HG02763 (cell line): ENCODE measurements at regions not wholly inside any gene's neighbourhood (a gene's known extent, or its start where the extent isn't known, plus 50 kb on each side); places are given as distances from the start of the nearest gene placed in this dataset.
A peak's percentile ranks its signal among the peaks of the same experiment; 100 is the strongest.

Source experiments
- ATAC-seq: cut with Tn5 transposase; IDR thresholded peaks from one replicate; pipeline ENCODE4 v1.9.1; 2021; ENCODE audit warnings: mild to moderate bottlenecking, moderate library complexity; ENCODE audit not compliant: unreplicated experiment

DNA sequence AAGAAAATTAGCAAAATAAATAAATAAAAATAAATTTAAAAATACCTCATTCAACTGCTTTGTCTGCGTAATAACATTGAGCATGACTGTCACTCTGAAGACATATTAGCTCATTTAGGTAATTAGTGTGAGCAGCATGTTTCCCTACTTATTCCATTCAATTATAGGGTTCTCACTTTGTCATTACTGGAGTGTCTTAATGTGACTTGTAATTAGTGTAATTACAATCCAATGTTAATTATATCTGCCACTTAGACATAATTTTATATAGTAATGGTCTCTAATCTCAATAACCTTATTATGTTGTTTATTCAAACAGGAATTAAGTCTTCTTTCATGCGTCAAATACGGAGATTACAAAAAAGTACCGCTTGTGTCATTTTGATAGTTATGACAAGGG lies 893.9 kb upstream of the ACVR2A start:
- no peak for ATAC-seq

DNA sequence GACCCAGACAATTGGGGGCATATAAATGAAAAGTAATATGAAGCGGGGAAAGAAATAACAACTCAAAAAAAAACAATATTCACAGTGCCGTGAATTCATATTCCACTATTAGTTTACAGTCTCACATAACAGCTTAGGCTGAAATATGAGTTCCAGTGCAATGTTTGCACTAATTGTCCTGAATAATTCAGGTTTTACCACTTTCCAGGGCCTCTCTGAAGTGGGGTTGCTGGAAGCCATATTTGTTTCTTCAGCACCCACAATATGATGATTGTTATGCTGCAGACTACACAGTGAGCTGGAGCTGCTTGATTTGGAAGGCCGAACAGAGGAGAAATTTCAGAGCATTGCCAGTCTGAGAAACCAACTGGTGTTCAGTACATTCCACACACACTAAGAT lies 894.5 kb upstream of the ACVR2A start:
- ATAC-seq = no peak

DNA sequence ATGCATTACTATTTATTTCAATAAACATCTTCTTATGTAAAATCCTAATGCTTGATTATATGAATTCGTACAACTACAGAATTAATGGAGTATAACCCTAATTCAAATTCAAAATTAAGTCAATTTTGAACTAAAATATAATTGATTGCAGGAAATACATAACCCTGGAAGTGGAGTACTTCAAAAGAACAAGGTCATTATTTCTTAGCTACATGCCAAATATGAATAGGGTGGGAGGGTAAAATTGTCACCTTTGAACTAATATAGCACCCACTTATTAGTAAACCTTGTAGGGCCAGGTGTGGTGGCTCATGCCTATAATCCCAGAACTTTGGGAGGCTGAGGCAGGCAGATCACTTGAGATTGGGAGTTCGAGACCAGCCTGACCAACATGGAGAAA lies 895.4 kb upstream of the ACVR2A start:
- no peak for ATAC-seq

DNA sequence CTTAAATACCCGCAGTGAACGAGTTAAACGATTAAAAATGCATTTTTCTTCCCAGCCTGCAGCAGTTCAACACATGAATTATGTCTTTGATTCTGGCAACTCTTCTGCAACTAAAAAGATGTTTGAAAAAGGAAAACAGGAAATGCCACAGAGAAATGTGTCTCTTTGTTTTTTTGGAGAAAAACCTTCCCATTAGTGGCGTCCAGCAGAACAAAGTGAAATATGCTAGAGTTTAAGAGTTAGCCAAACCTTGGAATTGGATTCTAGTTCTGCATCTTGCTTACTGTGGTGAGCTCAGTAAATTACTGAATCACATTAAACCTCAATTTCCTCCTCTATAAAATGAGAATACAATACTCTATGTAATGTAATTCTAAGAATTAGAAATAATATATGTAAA lies 900.2 kb upstream of the ACVR2A start:
- no peak for ATAC-seq

DNA sequence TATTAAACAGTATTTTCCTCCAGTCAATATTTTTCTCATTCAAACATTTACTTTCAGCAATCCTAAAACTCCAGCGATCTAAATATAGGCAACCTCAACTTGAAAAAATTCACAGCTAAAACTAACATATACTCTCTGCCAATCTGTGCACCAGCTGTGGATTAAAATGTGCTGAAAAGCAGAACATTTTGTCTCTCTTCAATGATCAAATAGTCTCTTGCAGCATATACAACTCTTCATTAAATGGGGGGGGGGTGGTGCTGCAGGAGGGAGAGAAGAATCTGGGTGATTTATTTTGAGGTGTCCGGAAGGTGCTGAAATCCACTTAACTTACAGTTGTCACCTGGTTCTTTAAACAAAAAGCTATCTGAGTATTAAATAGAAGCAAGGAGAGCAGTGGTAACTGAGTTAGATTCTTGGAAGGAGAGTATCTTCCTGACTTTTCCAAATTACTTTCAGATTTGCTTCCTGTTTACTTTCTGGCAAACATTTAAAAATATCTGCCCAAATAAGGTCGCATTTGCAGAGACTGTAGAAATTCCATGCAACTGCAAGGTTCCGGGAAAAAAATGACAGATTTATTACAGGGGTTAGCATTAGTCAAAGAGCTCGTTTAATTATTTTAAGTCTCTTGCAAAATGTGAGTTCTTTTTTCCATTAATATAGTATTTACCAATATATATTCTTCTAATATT lies 904.7 kb upstream of the ACVR2A start:
- ATAC-seq = no peak

DNA sequence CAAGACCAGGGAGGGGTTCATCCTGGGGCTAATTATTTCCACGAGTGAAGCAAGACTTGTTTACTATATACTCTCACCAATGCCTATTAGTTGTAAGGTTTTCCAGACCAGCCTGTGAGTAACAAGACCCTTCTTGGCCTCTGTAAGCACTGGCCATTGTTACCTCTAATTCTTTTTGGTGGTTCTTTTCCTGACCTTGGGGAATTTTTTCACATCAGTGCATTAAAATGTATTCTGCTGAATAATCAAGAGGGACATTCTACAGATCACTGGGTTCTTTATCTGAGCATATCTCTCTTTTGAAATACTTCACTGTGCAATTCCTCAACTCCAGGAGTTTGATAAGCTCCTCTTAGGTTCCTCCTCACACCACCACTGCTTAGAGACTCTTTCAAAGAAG lies 909.9 kb upstream of the ACVR2A start:
- ATAC-seq = no peak

DNA sequence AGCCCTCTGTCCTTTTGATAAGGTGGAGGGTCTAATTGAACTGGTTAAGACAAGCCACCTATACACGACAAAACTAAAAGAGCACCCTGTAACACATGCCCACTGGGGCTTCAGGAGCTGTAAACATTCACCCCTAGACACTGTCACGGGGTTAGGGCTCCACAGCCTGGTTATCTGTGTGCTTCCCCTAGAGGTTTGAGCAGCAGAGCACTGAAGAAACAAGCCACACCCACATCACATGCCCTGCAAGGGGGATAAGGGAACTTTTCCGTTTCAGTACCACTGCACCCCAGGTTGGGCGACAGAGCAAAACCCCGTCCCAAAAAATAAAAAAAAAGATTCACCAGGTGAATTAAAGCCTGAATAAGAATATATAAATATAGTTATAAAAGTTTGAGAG lies 913.7 kb upstream of the ACVR2A start:
- peak; percentile 59 for ATAC-seq

DNA sequence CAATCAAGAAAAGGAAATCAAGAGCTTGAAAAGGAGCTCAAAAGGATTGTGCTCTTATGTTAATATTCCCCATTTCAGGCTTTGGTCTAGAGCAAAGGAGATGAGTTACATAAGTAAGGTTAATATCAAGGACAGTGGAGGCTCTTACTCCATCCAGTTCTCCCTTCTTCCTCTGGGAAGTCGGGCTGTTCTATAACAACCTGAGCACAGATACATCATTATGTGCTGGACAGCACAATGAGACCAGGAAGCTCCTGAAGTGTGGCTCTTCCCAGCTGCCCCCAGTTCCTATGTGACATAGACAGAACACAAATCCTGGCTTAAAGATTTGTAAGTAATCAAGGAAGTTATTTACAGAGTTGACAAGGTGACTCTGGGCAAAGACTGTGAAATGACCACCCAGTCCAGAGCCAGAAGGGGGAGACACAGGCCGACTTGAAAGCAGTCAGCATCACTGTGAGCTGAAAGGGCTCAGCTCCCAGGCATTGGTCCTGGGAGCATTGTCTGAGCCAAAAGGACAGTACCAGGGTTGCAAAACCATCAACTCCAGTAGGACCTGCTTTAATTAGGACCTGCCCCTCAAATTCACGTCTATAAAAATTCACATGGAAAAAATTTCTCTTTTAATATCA lies 917.6 kb upstream of the ACVR2A start:
- no peak for ATAC-seq

DNA sequence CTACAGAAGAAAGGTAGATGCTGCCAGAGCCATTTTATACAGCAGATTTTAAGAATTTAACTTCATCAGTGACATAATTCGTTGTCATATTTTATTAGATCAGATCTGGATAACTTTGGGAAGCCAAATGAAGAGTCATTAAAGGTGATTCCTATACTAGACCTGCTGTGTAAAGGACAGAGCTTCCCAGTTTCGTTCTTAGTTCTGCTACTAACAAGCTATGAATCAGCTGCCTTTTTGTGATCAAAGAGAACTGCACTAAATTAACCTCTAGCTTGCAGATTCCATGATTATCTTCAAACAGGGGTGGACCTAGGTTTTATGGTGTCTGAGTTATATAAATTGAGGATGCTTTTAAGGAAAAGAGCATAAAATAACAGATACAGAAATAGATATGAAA lies 926.5 kb upstream of the ACVR2A start:
- ATAC-seq = no peak

DNA sequence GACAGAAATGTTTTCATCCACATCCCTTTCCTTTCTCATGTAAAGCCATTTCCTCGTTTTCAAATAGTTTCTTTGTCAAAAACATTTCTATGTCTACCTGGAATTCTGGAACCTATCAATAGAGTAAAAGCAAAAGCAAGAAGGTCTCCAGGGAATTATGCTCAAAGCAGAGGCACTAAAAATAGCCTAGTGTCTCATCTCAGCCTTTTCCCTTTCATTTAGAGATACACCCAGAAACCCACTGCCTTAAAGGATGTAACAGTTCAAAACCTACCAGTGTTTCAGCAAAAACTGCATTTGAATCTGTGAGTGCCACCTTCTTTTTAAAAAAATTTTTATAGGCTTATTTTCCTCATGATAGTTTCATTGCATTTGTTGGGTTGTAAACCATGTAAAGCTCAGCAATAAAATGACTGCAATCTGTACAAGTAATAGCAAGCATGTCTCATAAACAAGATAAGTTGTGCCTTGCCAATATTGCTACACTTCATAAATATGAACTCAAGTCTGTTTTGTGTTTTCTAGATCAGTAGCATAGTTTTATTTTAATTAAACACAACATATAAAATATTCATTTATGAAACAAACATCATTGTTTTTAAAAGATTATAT lies 927.3 kb upstream of the ACVR2A start:
- ATAC-seq = no peak

DNA sequence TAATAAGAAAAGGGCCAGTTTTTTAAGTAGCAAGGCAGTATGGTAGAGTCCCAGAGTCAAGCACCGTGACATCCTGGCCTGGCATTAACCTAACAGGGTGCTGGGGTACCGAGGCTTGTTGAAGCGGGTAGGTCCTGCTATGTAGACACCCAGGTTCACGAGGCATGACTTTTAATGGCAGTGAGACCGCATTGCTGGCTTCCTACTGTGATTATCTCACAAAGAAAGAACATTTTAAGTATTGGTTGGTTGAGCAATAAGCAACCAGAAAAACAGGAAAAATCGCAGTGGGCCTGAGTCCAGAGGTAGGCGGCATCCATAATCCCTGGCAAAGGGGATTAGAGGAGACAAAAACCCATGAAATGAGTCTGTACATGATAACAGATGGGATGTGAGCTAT lies 927.9 kb upstream of the ACVR2A start:
- no peak for ATAC-seq

DNA sequence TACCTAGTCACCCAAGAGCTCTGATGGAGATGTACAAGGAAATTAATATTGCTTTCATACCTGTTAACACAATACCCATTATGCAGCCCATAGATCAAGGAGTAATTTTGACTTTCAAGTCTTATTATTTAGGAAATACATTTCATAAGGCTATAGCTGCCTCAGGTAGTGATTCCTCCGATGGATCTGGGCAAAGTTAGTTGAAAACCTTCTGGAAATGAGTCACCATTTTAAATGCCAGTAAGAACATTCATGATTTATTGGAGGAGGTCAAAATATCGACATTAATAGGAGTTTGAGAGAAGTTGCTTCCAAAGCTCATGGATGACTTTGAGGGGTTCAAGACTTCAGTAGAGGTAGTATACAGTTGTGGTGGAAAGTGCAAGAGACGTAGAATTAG lies 931.4 kb upstream of the ACVR2A start:
- no peak for ATAC-seq

DNA sequence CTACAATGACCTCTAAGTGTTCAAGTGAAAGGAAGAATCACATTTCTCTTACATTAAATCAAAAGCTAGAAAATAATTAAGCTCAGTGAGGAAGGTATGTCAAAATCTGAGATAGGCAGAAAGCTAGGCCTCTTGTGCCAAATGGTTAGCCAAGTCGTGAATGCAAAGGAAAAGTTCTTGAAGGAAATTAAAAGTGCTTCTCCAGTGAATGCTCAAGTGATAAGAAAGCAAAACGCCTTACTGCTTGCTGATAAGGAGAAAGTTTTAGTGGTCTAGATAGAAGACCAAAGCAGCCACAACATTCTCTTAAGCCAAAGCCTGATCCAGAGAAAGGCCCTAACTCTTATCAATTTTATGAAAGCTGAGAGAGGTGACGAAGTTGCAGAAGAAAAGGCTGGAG lies 932.3 kb upstream of the ACVR2A start:
- ATAC-seq = no peak

DNA sequence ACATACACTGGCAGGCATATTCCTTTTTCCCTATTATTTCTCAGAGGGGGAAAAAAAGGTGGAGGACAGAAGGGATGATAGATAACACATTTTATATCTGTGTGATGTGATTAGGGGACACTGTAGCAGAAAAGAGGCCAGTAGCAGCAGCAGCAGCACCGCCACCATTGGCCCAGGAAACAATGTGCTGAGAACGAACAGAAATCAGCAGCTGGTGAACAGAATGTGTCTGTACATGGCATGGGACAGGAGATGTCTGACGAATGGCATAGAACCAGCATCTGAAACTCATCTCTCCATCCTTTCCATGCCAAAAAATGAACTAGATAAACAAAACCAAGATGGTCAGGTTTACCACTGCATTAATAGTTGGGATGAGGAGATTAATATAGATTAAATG lies 936.1 kb upstream of the ACVR2A start:
- no peak for ATAC-seq

DNA sequence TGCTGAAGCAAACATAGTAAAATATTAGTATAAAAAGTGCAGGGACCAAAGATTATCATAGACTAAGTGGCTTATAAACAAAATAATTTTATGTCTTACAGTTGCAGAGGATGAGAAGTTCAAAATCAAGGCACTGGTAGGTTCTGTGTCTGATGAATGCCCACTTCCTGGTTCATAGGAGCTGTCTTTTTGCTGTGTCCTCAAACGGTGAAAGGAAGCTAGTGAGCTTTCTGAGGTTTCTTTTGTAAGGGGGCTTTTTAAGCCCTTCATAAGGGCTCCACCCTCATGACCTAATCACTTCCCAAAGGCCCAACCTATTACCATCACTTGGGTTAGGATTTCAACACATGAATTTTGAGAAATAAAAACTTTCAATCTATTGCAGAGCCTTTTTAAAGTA lies 946.7 kb upstream of the ACVR2A start:
- ATAC-seq = no peak

DNA sequence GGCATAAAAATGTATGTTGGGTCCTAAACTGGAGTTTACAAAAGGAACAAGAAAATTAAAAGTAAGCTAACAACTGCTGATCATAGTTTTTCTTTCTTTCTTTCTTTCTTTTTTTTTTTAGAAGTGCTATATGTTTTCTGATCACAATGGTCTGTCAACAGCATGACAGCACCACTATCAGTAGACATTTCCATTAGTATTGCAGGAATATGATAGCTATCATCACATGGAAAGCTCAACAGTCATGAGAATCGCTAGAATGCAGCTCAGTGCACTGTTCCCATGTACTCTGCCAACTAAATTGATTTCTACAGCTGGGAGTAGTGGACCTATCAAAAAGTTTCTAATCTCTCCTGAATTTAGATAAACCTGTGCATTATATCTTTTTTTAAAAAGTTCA lies 950.3 kb upstream of the ACVR2A start:
- ATAC-seq = no peak

DNA sequence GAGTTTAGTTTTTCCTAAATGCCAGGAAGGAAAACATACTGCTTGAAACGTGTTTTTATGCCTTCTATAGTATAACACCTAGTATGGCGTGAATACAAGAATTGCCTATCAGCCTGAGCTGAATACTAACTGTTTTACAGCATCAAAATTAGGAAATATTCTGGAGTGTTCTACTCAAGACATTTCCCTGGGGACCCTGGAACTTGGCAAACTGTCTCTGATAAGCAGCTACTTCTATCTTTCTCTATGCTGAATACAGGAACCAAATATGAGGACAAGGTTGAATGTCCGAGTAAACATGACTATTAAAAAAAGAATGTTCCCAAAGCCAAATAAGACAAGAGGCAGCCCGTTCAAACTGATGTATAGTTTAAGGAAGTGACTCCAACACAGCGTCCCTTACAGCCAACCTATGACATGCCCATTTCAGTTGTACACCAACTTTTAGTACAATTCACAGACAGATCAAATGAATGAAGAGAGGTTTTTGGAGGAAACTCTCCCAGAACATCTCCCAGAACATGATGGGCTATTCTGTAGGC lies 951.3 kb upstream of the ACVR2A start:
- no peak for ATAC-seq

DNA sequence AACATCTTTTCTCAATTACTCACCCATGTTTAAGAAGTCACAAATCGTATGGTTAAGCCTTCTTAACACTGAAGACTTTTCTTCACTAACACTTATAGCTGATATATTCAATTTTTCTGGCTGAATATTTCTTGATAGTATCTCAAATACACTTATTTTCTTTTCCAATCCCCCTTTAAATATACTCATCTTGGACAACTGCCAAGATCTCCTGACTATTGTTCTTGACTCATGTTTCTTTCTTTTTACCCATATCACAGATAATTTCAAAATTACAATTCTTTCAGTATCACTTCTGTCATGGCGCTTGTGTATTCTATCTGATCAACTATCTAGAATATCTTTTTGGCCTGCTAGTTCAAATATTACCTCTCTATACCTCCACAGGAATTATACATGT lies 954.3 kb upstream of the ACVR2A start:
- ATAC-seq = no peak

DNA sequence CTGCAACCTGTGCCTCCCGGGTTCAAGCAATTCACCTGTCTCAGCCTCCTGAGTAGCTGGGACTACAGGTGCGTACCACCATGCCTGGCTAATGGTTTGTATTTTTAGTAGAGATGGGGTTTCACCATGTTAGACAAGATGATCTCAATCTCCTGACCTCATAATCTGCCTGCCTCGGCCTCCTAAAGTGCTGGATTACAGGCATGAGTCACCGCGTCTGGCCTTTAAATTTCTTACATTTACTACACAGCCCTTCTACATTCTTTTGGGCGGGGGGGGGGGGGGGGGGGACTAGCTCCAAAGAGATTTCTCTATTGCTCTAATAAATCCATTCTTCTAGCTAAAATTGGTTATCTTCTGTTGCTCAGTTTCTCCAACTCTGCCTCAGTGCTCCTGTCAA lies 964.9 kb upstream of the ACVR2A start:
- ATAC-seq = no peak

DNA sequence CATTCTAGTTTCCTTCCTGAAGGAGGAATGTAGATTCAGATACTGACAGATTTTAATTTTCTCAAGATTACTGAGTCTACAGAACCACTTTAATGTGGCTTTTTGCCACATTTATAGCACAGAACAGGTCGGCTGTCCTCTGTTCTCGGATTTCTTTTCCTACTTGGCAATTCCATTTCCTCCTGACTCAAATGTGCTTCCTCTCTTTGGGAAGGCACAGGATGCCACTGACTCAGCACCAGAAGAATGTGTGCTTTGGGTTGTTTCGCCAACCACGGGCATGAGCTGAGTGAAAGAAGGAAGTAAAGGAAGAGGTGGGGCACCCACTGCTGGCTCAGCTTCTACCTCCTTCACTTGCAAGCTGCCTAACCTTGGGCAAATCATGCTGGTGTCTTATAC lies 970.6 kb upstream of the ACVR2A start:
- no peak for ATAC-seq

DNA sequence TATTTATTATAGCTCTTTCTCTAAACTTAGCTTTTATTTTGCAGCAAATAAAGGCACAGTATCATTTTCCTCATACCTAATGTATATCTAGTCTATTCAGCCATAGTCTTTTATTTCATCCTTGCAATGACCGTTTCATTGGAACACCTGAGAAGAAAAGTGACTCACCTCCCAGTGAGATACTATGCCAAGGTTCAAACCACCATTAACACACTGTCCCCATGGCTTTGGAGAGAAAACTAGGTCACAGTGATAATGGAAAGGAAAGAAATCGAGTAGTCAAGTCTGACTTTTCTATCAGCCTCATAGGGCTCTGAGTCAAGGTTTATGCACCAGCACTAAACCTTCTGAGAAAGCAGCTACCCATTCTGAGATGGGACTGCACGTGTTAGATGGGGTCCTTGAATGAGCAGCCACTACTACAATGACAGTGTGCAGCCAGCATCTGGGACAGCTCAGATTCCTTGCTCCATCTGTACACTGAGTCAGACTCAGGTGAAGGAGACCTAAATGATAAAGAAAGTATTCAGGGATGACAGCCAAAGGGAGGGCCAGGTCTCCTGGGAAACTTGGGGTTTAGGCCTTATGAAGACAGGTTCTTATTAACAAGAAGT lies 971.1 kb upstream of the ACVR2A start:
- ATAC-seq = no peak

DNA sequence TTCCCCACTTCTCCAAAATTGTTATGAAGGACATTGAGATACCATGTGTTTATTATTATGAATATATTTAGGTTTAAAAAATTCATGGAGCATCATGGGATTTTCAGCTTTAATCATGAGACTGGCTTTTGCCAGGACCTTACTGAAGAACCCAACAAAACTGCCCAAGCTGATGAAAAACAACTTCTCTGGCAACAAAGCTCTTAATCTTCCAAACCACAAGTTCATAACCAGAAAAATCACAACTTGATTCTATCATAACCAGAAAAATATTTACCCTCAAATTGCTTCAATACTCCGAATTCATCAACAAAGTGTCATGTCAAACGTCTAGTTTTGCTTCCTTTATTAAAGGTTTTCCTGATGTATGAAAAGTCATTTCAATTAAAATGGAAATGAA lies 971.8 kb upstream of the ACVR2A start:
- ATAC-seq = no peak
